Activated B cell treated with CpG ODN at 0.5 μM for 24 hours (primary cell): ENCODE measurements at regions not wholly inside any gene's neighbourhood (a gene's known extent, or its start where the extent isn't known, plus 50 kb on each side); places are given as distances from the start of the nearest gene placed in this dataset.

Experiments
- ATAC-seq: fragments of 200-7000 bp; cut with Tn5 transposase; one replicate; pipeline ENCODE4 v1.10.0; 2021; ENCODE audit warnings: low read depth, mild to moderate bottlenecking, moderate library complexity
- CTCF ChIA-PET: fragments of 350-600 bp; sonication (Branson Sonifier 250); formaldehyde crosslinking; loops from one replicate; lab custom pipeline; 2021; ENCODE audit warnings: antibody characterized with exemption; lab: Charles Lee
- POLR2A ChIA-PET: fragments of 350-600 bp; sonication (Branson Sonifier 250); formaldehyde crosslinking; loops from one replicate; lab custom pipeline; 2021; ENCODE audit warnings: antibody characterized with exemption; lab: Charles Lee
- DNase-seq: peaks from one replicate; pipeline ENCODE4 v3.0.0; 2022
- H3K27ac Mint-ChIP-seq: one replicate; pipeline ENCODE4 v1.8.0; 2020; ENCODE audit warnings: mixed read lengths
- H3K27me3 Mint-ChIP-seq: one replicate; pipeline ENCODE4 v1.8.0; 2021; ENCODE audit warnings: mixed read lengths
- H3K36me3 Mint-ChIP-seq: one replicate; pipeline ENCODE4 v1.8.0; 2021; ENCODE audit warnings: low read depth, mixed read lengths
- H3K4me1 Mint-ChIP-seq: one replicate; pipeline ENCODE4 v1.8.0; 2021; ENCODE audit warnings: mixed read lengths
- H3K4me3 Mint-ChIP-seq: one replicate; pipeline ENCODE4 v1.8.0; 2020; ENCODE audit warnings: mild to moderate bottlenecking, mixed read lengths
- H3K9me3 Mint-ChIP-seq: one replicate; pipeline ENCODE4 v1.8.0; 2020; ENCODE audit warnings: mixed read lengths
- CTCF ChIP-seq: fragments of 200-600 bp; IDR thresholded peaks from one replicate; pipeline ENCODE4 v1.8.0; 2022; ENCODE audit warnings: antibody characterized with exemption, mild to moderate bottlenecking
- intact Hi-C: fragments of 100-400 bp; cut with micrococcal nuclease; formaldehyde crosslinking; loops from one replicate; pipeline ENCODE4 v1.15.1; 2024

GRCh38 chr4:108519208-108519833 is 101.1 kb upstream of the RPL34 start:
- intact Hi-C loops, result no loop called here
- Mint-ChIP-seq H3K36me3 (no peaks in the 10 kb centered on the region), H3K9me3 (no peaks in the 10 kb centered on the region), H3K27ac (no peak overlapping the region), H3K4me3 (no peak overlapping the region), H3K4me1 (no peaks in the 10 kb centered on the region), H3K27me3 (peaks cover 2% of the 10 kb centered on the region)
- no peak for TF ChIP-seq CTCF
- CTCF ChIA-PET, result no interaction called here
- POLR2A ChIA-PET, result no interaction called here
- DNase-seq (no peak), ATAC-seq (no peak)

- POLR2A ChIA-PET, result no interaction called here
- Mint-ChIP-seq H3K36me3 (no peaks in the 10 kb centered on the region), H3K27me3 (peaks cover 5% of the 10 kb centered on the region), H3K27ac (no peak overlapping the region), H3K4me3 (no peak overlapping the region), H3K9me3 (peaks cover 4% of the 10 kb centered on the region), H3K4me1 (no peaks in the 10 kb centered on the region)
- CTCF ChIA-PET, result no interaction called here
- DNase-seq, result no peak
- ATAC-seq, result no peak
- intact Hi-C loops, result no loop called here
- TF ChIP-seq CTCF, result no peak
Measured at GRCh38 chr4:108512615-108513505, 107.5 kb upstream of the RPL34 start.

- intact Hi-C loops, result no loop called here
- ATAC-seq (no peak), DNase-seq (no peak)
- TF ChIP-seq CTCF, result no peak
- Mint-ChIP-seq H3K36me3 (no peaks in the 10 kb centered on the region), H3K9me3 (peaks cover 12% of the 10 kb centered on the region), H3K27ac (no peak overlapping the region), H3K4me1 (no peaks in the 10 kb centered on the region), H3K4me3 (no peak overlapping the region), H3K27me3 (peaks cover 5% of the 10 kb centered on the region)
- POLR2A ChIA-PET, result no interaction called here
- CTCF ChIA-PET, result no interaction called here
Measured at GRCh38 chr4:108511618-108512017, 108.8 kb upstream of the RPL34 start.

- Mint-ChIP-seq H3K36me3 (no peaks in the 10 kb centered on the region), H3K9me3 (peaks cover 10% of the 10 kb centered on the region), H3K27me3 (no peaks in the 10 kb centered on the region), H3K27ac (no peak overlapping the region), H3K4me3 (no peak overlapping the region), H3K4me1 (peaks cover 5% of the 10 kb centered on the region)
- POLR2A ChIA-PET, result no interaction called here
- CTCF ChIA-PET, result no interaction called here
- ATAC-seq (no peak), DNase-seq (no peak)
- no peak for TF ChIP-seq CTCF
- intact Hi-C loops, result no loop called here
Measured at GRCh38 chr4:108502356-108502755, 118.0 kb upstream of the RPL34 start.

GRCh38 chr4:108498925-108499324 is 121.5 kb upstream of the RPL34 start:
- intact Hi-C loops, result no loop called here
- CTCF ChIA-PET, result no interaction called here
- Mint-ChIP-seq H3K27me3 (no peaks in the 10 kb centered on the region), H3K4me3 (no peak overlapping the region), H3K4me1 (peaks cover 5% of the 10 kb centered on the region), H3K36me3 (no peaks in the 10 kb centered on the region), H3K27ac (no peak overlapping the region), H3K9me3 (peaks cover 17% of the 10 kb centered on the region)
- ATAC-seq (no peak), DNase-seq (no peak)
- POLR2A ChIA-PET, result no interaction called here
- no peak for TF ChIP-seq CTCF
